B cell (primary cell): ENCODE measurements at regions not wholly inside any gene's neighbourhood (a gene's known extent, or its start where the extent isn't known, plus 50 kb on each side); places are given as distances from the start of the nearest gene placed in this dataset.

ENCODE experiments used
- EZH2 ChIP-seq: IDR thresholded peaks from 2 replicates; pipeline ENCODE4 v1.6.1; 2012; ENCODE audit warnings: borderline replicate concordance, low read depth, mild to moderate bottlenecking, moderate library complexity, low read length; ENCODE audit not compliant: insufficient read depth, poor library complexity, severe bottlenecking
- TF ChIP-seq, protein P1 (sequence below): fragments of 200-600 bp; IDR thresholded peaks from one replicate; pipeline ENCODE4 v1.8.0; 2022; ENCODE audit warnings: antibody characterized with exemption, mild to moderate bottlenecking

DNA sequence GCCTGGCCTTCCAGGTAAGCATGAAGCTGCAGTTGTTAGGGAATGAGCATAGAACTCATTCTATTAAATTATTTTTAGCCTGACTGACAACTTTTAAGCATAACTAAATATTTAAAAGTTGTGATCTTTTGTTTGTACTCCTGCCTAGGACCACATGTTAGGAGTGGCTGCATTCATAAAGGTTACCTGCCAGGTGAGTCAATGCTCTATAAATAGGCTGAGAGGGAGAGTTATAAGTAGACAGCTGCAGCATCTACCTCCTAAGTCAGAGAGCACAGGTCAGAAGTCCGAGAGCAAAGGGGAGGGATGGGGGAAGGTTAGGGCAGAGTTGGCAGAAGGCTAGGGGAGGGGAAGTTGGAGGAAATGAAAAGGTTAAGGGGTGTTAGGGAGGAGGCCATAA lies 292.4 kb upstream of the TLE4 start:
- TF ChIP-seq EZH2: no peak
- TF ChIP-seq, protein P1, sequence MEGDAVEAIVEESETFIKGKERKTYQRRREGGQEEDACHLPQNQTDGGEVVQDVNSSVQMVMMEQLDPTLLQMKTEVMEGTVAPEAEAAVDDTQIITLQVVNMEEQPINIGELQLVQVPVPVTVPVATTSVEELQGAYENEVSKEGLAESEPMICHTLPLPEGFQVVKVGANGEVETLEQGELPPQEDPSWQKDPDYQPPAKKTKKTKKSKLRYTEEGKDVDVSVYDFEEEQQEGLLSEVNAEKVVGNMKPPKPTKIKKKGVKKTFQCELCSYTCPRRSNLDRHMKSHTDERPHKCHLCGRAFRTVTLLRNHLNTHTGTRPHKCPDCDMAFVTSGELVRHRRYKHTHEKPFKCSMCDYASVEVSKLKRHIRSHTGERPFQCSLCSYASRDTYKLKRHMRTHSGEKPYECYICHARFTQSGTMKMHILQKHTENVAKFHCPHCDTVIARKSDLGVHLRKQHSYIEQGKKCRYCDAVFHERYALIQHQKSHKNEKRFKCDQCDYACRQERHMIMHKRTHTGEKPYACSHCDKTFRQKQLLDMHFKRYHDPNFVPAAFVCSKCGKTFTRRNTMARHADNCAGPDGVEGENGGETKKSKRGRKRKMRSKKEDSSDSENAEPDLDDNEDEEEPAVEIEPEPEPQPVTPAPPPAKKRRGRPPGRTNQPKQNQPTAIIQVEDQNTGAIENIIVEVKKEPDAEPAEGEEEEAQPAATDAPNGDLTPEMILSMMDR: no peak
